ENCODE measurements at regions not wholly inside any gene's neighbourhood (a gene's known extent, or its start where the extent isn't known, plus 50 kb on each side); places are given as distances from the start of the nearest gene placed in this dataset.

DNA sequence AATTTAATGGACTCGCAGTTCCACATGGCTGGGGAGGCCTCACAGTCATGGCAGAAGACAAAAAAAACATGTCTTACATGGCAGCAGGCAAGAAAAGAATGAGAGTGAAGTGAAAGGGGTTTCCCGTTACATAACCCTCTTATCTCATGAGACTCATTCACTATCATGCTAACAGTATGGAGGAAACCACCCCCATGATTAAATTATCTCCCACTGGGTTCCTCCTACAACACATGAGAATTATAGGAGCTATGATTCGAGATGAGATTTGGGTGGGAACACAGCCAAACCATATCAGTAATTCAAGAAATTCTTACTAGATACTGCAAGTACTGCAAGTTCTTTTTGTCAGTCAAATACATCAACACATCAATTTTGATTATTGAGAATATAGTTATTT is 311.4 kb upstream of the SLITRK3 start:
- TF ChIP-seq CTCF (IDR thresholded peaks at IDR 0.05; ENCODE audit: low read depth, low read length), result no peak
- no peak for TF ChIP-seq EZH2phosphoT487 (IDR thresholded peaks at IDR 0.05; ENCODE audit: low read depth)

Data from OCI-LY3 (cell line).